Embryonic facial prominence (tissue), 1 donor: ENCODE measurements at regions not wholly inside any gene's neighbourhood (a gene's known extent, or its start where the extent isn't known, plus 50 kb on each side); places are given as distances from the start of the nearest gene placed in this dataset.
"Not testable (repeated sequence)": the region's sequence is repeated elsewhere in the genome, so short reads cannot be mapped to it uniquely, and the experiment has no call there.

ENCODE experiments used
- DNase-seq: peaks from one replicate; pipeline ENCODE4 v3.0.0-alpha.2; 2016; ENCODE audit errors: extremely low spot score

DNA sequence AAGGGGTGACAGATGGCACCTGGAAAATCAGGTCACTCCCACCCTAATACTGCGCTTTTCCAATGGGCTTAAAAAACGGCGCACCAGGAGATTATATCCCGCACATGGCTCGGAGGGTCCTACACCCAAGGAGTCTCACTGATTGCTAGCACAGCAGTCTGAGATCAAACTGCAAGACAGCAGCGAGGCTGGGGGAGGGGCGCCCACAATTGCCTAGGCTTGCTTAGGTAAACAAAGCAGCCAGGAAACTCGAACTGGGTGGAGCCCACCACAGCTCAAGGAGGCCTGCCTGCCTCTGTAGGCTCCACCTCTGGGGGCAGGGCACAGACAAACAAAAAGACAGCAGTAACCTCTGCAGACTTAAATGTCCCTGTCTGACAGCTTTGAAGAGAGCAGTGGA, 205.7 kb upstream of the HTR1E start:
- DNase-seq: not testable (repeated sequence)

DNA sequence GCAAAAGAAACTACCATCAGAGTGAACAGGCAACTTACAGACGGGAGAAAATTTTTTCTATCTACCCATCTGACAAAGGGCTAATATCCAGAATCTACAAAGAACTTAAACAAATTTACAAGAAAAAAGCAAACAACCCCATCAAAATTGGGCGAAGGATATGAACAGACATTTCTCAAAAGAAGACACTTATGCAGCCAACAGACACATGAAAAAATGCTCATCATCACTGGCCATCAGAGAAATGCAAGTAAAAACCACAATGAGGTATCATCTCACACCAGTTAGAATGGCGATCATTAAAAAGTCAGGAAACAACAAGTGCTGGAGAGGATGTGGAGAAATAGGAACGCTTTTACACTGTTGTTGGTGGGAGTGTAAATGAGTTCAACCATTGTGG, 206.6 kb upstream of the HTR1E start:
- DNase-seq: not testable (repeated sequence)

GRCh38 chr6:86730216-86730615, 207.1 kb upstream of the HTR1E start:
- no peak for DNase-seq

- DNase-seq: no peak
Measured at GRCh38 chr6:86728976-86729375, 208.4 kb upstream of the HTR1E start.

DNA sequence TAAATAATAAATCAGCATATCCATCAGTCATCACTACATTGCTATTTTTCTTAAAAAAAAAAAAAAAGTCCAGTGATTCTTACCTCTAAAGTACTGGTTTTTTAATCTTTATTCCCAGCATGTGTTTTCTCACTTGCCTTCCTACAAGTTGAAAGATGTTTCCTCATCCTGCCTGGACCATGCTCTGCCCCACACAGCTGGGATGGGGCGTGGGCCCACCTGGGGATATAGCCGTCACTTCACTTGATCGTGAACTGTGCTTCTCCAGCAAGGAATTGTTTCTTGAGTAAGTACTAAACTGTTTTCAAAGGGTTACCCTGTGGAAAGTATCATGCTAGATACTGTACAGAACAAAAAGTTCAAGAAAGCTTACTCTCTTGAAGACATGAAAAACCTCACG, 212.6 kb upstream of the HTR1E start:
- no peak for DNase-seq

DNA sequence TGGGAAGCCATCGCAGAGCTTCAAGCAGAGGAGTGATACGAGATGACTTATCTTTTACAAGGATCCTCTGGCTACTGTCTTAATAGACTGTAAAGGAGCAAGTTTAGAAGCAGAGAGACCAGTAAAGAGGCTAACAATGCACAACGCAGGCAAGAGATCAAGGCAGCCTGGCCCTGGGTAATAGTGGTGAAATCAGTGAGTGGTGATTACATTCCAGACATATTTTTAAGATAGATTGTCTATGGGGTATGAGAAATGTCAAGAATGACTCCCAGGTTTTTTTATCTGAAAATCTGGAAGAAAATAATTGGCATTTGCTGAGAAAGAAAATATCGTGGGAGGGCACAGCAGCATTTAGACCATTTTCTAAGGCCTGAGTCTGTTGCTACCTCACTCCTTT, 213.6 kb upstream of the HTR1E start:
- DNase-seq: no peak

DNA sequence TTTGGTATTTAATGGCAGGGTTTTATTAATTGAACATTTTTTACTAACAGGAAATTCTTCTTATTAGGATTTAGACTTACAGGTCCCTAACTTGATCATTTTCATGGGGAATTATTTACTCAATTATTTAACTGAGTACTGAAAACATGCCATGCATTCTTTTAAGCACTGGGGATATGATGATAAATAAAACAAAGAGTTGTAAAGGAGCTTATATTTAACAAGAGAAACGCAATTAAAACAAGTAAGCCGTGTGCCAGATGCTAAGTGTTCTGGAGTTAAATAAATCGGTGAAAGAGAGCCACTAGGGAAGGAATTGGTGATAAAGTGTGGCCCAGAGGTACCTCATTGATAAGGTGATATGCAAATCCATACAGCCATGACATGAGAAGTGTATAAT, 214.2 kb upstream of the HTR1E start:
- no peak for DNase-seq

- DNase-seq: no peak
Measured at GRCh38 chr6:86722131-86722530, 215.2 kb upstream of the HTR1E start.

DNA sequence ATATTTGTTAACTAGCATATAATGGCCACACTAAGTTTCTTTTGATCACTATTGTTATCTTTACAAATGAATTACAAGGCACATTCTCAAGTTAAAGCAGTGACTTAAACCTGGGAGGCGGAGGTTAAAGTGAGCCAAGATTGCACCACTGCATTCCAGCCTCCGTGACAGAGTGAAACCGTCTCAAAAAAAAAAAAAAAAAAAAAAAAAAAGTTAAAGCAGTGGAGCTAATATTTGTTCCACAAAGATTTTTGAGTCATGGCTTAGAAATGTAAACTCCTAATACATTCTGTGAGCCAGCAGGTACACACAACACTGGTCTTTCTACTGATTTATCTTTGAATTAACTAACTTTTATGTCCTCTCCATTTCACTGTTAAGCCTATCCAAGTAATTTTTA, 221.7 kb upstream of the HTR1E start:
- no peak for DNase-seq

GRCh38 chr6:86712039-86712438, 225.3 kb upstream of the HTR1E start:
- no peak for DNase-seq

DNA sequence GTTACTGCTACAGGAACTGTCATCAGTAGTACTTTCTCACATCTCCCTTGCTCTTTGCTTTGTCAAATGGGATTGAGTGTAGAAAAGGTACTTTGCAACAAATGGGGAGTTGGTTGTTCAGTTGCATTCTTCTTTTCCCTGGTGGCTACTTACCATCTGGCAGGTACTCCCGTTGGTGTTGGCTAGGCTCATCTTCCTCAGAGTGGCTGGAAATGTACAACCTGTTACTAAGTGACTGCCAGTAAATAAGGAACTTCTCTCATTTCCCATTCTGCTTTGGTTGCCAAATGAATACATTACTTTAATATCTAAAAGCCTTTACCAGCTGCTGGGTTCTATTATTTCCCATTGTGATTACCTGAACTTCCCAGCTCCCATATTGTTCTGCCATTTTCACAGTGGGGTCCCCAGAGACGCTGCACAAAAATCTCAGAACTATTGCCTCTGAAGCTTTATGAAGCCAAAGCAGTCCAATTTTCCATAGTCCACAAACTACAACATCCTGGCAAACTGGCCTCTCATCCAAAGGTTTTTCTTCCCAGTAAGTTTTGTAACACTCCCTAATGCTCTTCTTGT, 229.7 kb upstream of the HTR1E start:
- no peak for DNase-seq

DNA sequence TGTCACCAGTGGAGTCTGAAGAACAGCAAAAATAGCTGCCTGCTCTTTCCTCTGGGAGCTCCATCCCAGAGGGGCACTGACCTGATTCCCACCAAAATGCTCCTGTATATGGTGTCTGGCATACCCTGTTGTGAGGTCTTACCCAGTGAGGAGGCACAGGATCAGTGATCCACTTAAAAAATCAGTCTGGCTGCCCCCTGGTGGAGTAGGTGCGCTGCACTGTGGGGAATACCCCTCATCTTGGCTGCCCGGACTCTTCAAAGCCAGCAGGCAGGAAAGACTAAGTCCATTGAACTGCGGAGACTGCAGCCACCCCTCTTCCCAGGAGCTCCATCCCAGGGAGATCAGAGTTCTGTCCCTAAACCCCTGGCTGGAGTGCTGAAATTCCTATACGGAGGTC, 230.9 kb upstream of the HTR1E start:
- no peak for DNase-seq

GRCh38 chr6:86701228-86701627, 236.1 kb upstream of the HTR1E start:
- not testable (repeated sequence) for DNase-seq

- no peak for DNase-seq
Measured at GRCh38 chr6:86686496-86686895, 250.8 kb upstream of the HTR1E start.

GRCh38 chr6:86685230-86685797, 252.0 kb upstream of the HTR1E start:
- DNase-seq: no peak

GRCh38 chr6:86683132-86683908, 254.0 kb upstream of the HTR1E start:
- DNase-seq: no peak

- DNase-seq: no peak
Measured at GRCh38 chr6:86682297-86682696, 255.0 kb upstream of the HTR1E start.

GRCh38 chr6:86681140-86681539, 256.2 kb upstream of the HTR1E start:
- not testable (repeated sequence) for DNase-seq

DNA sequence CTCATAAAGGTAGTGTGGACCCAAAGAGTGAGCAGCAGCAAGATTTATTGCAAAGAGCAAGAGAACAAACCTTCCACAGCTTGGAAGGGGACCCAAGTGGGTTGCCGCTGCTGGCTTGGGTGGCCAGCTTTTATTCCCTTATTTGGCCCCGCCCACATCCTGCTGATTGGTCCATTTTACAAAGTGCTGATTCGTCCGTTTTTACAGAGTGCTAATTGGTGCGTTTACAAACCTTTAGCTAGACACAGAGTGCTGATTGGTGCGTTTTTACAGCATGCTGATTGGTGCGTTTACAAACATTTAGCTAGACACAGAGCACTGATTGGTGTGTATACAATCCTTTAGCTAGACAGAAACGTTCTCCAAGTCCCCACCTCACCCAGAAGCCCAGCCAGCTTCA, 265.2 kb upstream of the HTR1E start:
- not testable (repeated sequence) for DNase-seq

GRCh38 chr6:86657192-86657591, 280.1 kb upstream of the HTR1E start:
- no peak for DNase-seq

DNA sequence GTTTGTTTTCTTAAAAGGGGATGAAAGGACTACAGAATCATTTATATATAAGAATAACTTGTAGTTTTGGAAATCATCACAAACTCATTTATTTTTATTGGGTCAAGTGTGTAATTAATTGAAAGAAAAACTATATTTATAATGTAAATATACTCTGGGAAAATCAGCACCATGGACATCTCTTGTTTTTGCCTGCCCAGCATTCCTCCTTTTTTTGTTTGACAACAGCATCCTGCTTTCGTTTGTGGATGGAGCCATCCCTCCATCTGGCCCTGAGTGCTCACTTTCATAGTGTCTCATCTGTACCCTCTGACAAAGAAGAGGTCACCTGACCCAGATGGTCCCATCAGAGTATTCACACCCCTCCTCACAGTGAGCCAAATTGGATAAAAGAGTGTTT, 308.2 kb upstream of the HTR1E start:
- DNase-seq: no peak

DNA sequence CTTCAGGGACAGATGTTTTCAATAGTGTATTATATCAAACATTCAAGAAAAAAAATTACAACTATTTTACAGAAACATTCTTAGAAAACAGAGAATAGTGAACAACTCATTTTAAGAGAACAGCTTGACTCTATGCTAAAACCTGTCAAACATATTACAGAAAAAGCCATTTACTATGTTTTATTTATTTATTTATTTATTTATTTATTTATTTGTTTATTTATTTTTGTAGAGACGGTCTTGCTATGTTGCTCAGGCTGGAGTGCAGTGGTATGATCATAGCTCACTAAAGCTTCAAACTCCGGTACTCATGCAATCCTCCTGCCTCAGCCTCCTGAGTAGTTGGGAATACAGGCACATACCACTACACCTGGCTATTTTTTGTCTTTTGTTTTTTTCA, 317.9 kb upstream of the HTR1E start:
- DNase-seq: no peak

DNA sequence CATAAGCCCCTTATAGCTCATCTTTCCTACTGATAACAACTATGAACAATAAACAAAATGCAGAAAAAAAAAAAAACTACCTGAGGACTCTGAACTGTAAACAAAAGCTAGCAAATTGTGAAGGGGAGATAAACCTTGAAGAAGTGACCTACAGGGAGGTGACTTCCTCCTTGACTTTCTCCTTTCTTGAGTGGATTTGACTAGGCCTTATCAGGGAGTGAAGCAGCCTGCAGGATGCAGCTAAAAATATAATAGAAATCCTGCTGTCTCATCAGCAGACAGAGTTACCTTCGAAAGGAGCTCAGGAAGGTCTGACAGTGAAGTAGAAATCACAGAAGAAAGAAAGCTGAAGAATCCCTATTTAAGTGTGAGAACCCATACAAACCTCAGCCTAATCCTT, 322.0 kb upstream of the HTR1E start:
- no peak for DNase-seq
